Upper lobe of right lung (tissue), 1 donor: ENCODE measurements at regions not wholly inside any gene's neighbourhood (a gene's known extent, or its start where the extent isn't known, plus 50 kb on each side); places are given as distances from the start of the nearest gene placed in this dataset.

ENCODE experiments used
- ATAC-seq: fragments of 200-7000 bp; cut with Tn5 transposase; one replicate; pipeline ENCODE4 v1.9.1; 2020; ENCODE audit warnings: mild to moderate bottlenecking, moderate library complexity
- DNase-seq: peaks from one replicate; pipeline ENCODE4 v3.0.0-alpha.2; 2020
- H3K27ac ChIP-seq: fragments of 200-600 bp; one replicate; pipeline ENCODE4 v1.8.0; 2022
- H3K27me3 ChIP-seq: fragments of 200-600 bp; one replicate; pipeline ENCODE4 v1.8.0; 2022; ENCODE audit warnings: mild to moderate bottlenecking
- H3K36me3 ChIP-seq: fragments of 200-600 bp; one replicate; pipeline ENCODE4 v1.8.0; 2022
- H3K4me1 ChIP-seq: fragments of 200-600 bp; one replicate; pipeline ENCODE4 v1.8.0; 2022
- H3K4me3 ChIP-seq: fragments of 200-600 bp; one replicate; pipeline ENCODE4 v1.8.0; 2022; ENCODE audit warnings: mild to moderate bottlenecking
- H3K9me3 ChIP-seq: fragments of 200-600 bp; one replicate; pipeline ENCODE4 v1.8.0; 2022
- CTCF ChIP-seq: fragments of 200-600 bp; IDR thresholded peaks from one replicate; pipeline ENCODE4 v1.8.0; 2022; ENCODE audit warnings: antibody characterized with exemption
- intact Hi-C: fragments of 100-400 bp; cut with DNase I; formaldehyde crosslinking; loops from one replicate; pipeline ENCODE4 v1.11.0; 2022
- donor health status: DM: no; HTN: yes; CAD: no; lungs with severe emphysema.

- DNase-seq = no peak
- intact Hi-C loops = no loop called here
These were observed 186.3 kb downstream of the SLC7A11 start for GRCh38 chr4:138055890-138056289.

GRCh38 chr4:138053641-138054301 lies 188.4 kb downstream of the SLC7A11 start:
- intact Hi-C loops = no loop called here
- no peak overlapping the region for H3K27ac ChIP-seq

More at GRCh38 chr4:138055890-138056289, 186.3 kb downstream of the SLC7A11 start:
- no peak for TF ChIP-seq CTCF
- Histone ChIP-seq H3K36me3 (no peaks in the 10 kb centered on the region), H3K9me3 (no peaks in the 10 kb centered on the region), H3K4me1 (no peaks in the 10 kb centered on the region), H3K4me3 (no peak overlapping the region), H3K27ac (no peak overlapping the region), H3K27me3 (no peaks in the 10 kb centered on the region)
- ATAC-seq = no peak

GRCh38 chr4:138052806-138053632 lies 189.1 kb downstream of the SLC7A11 start:
- no peak overlapping the region for H3K27ac ChIP-seq
- no peak for TF ChIP-seq CTCF
- no peaks in the 10 kb centered on the region for H3K9me3 ChIP-seq
- no peaks in the 10 kb centered on the region for H3K4me1 ChIP-seq
- no peak overlapping the region for H3K4me3 ChIP-seq
- DNase-seq = no peak
- no peaks in the 10 kb centered on the region for H3K36me3 ChIP-seq
- H3K27me3 ChIP-seq = no peaks in the 10 kb centered on the region
- intact Hi-C loops = no loop called here
- no peak for ATAC-seq

More at GRCh38 chr4:138053641-138054301, 188.4 kb downstream of the SLC7A11 start:
- Histone ChIP-seq H3K36me3 (no peaks in the 10 kb centered on the region), H3K27me3 (no peaks in the 10 kb centered on the region), H3K9me3 (no peaks in the 10 kb centered on the region), H3K4me3 (no peak overlapping the region), H3K4me1 (no peaks in the 10 kb centered on the region)
- no peak for DNase-seq
- no peak for ATAC-seq
- TF ChIP-seq CTCF = no peak

- TF ChIP-seq CTCF = no peak
- H3K4me1 ChIP-seq = no peaks in the 10 kb centered on the region
- no peak for ATAC-seq
- no peaks in the 10 kb centered on the region for H3K9me3 ChIP-seq
- DNase-seq = no peak
- H3K4me3 ChIP-seq = no peak overlapping the region
- intact Hi-C loops = no loop called here
- H3K27ac ChIP-seq = no peak overlapping the region
- H3K36me3 ChIP-seq = no peaks in the 10 kb centered on the region
- no peaks in the 10 kb centered on the region for H3K27me3 ChIP-seq
These were observed 191.0 kb downstream of the SLC7A11 start for GRCh38 chr4:138051157-138051556.

- H3K27me3 ChIP-seq = no peaks in the 10 kb centered on the region
- TF ChIP-seq CTCF = no peak
- H3K27ac ChIP-seq = no peak overlapping the region
- no peaks in the 10 kb centered on the region for H3K9me3 ChIP-seq
- H3K36me3 ChIP-seq = no peaks in the 10 kb centered on the region
- ATAC-seq = no peak
- H3K4me3 ChIP-seq = no peak overlapping the region
- DNase-seq = no peak
- no peaks in the 10 kb centered on the region for H3K4me1 ChIP-seq
- intact Hi-C loops = no loop called here
These were observed 191.5 kb downstream of the SLC7A11 start for GRCh38 chr4:138050601-138051000.
